SU-DHL-6 (cell line): ENCODE measurements at regions not wholly inside any gene's neighbourhood (a gene's known extent, or its start where the extent isn't known, plus 50 kb on each side); places are given as distances from the start of the nearest gene placed in this dataset.
"Not testable (repeated sequence)": the region's sequence is repeated elsewhere in the genome, so short reads cannot be mapped to it uniquely, and the experiment has no call there.

ENCODE experiments used
- H2AFZ ChIP-seq: fragments of 200-600 bp; sonication (generic); 2 replicates; pipeline ENCODE4 v1.6.1; 2014; ENCODE audit warnings: low read depth, mild to moderate bottlenecking, moderate library complexity, mixed read lengths, antibody characterized with exemption, low read length; ENCODE audit not compliant: severe bottlenecking
- H3F3A ChIP-seq: fragments of 200-600 bp; shearing (Covaris generic); 2 replicates; pipeline ENCODE4 v1.6.0; 2016; ENCODE audit warnings: antibody characterized with exemption, mild to moderate bottlenecking; ENCODE audit not compliant: insufficient read depth
- H3K27ac ChIP-seq: fragments of 200-600 bp; sonication (generic); 2 replicates; pipeline ENCODE4 v1.5.1; 2016; ENCODE audit warnings: low read depth, mild to moderate bottlenecking, low read length, moderate library complexity, mixed read lengths
- H3K27me3 ChIP-seq: fragments of 200-600 bp; sonication (generic), shearing (Covaris generic); 2 replicates; pipeline ENCODE4 v1.6.0; 2014; ENCODE audit warnings: mild to moderate bottlenecking, low read length
- H3K36me3 ChIP-seq: fragments of 200-600 bp; sonication (generic); 2 replicates; pipeline ENCODE4 v1.6.1; 2014; ENCODE audit warnings: mild to moderate bottlenecking, low read length, mixed read lengths
- H3K4me2 ChIP-seq: fragments of 300-600, 200-600 bp; shearing (Covaris generic), sonication (generic); 2 replicates; pipeline ENCODE4 v1.6.0; 2014; ENCODE audit warnings: low read length, low read depth, mild to moderate bottlenecking; ENCODE audit not compliant: poor library complexity, severe bottlenecking
- H3K4me3 ChIP-seq: fragments of 200-600 bp; sonication (generic); 2 replicates; pipeline ENCODE4 v1.5.1; 2014; ENCODE audit warnings: antibody characterized with exemption, low read length, mild to moderate bottlenecking, mixed read lengths; ENCODE audit not compliant: insufficient read depth, poor library complexity, severe bottlenecking
- H3K79me2 ChIP-seq: fragments of 200-600 bp; sonication (generic); 2 replicates; pipeline ENCODE4 v1.6.1; 2014; ENCODE audit warnings: mild to moderate bottlenecking, low read length, moderate library complexity; ENCODE audit not compliant: insufficient read depth
- H3K9ac ChIP-seq: fragments of 200-600 bp; sonication (generic); 2 replicates; pipeline ENCODE4 v1.7.0; 2014; ENCODE audit warnings: mild to moderate bottlenecking, low read length
- H3K9me2 ChIP-seq: fragments of 200-600 bp; sonication (generic); replicated peaks from 2 replicates; pipeline ENCODE4 v1.6.1; 2014; ENCODE audit warnings: low read length; ENCODE audit not compliant: insufficient read depth
- H3K9me3 ChIP-seq: fragments of 200-600 bp; sonication (generic); 2 replicates; pipeline ENCODE4 v1.6.1; 2014; ENCODE audit warnings: low read length, mixed read lengths; ENCODE audit not compliant: insufficient read depth
- H4K20me1 ChIP-seq: fragments of 200-600 bp; sonication (generic); 2 replicates; pipeline ENCODE4 v1.6.1; 2014; ENCODE audit warnings: low read depth, mild to moderate bottlenecking, antibody characterized with exemption, low read length, moderate library complexity, mixed read lengths
- EZH2phosphoT487 ChIP-seq: fragments of 200-600 bp; sonication (generic), shearing (Covaris generic); conservative IDR thresholded peaks from 2 replicates; pipeline ENCODE4 v1.6.1; 2018; ENCODE audit warnings: mild to moderate bottlenecking, antibody characterized with exemption, low read length, moderate library complexity, mixed read lengths
- TF ChIP-seq, protein P1 (sequence below): fragments of 200-600 bp; sonication (generic); IDR thresholded peaks from one replicate; pipeline ENCODE4 v1.5.1; 2017; ENCODE audit warnings: antibody characterized with exemption, mild to moderate bottlenecking, low read length, moderate library complexity; ENCODE audit not compliant: insufficient read depth, poor library complexity, severe bottlenecking

DNA sequence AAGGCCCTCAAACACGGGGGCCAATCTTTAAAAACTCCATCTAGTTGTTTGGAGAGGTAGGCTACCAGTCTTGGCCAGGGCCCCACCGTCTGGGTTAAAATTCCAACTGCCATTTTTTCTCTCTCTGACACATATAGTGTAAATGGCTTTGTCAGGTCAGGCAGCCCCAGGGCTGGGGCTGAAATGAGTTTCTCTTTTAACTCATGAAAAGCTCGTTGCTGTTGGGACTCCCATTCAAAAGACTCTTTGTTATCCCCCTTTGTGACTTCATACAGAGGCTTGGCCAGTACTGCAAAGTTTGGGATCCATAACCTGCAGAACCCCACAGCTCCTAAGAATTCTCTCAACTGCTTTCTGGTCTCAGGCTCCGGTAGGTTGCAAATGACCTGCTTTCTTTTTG is 99.4 kb upstream of the SLC1A4 start:
- Histone ChIP-seq H3K4me2 (no peak overlapping the region), H3K9me2 (no peaks in the 10 kb centered on the region)

DNA sequence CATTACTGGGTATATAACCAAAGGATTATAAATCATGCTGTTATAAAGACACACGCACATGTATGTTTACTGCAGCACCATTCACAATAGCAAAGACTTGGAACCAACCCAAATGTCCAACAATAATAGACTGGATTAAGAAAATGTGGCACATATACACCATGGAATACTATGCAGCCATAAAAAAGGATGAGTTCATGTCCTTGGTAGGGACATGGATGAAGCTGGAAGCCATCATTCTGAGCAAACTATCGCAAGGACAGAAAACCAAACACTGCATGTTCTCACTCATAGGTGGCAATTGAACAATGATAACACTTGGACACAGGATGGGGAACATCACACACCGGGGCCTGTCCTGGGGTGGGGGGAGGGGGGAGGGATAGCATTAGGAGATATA is 92.6 kb upstream of the SLC1A4 start:
- not testable (repeated sequence) for H3K27me3 ChIP-seq, H3K36me3 ChIP-seq, H3F3A ChIP-seq, H3K4me3 ChIP-seq, H3K9me3 ChIP-seq, H3K9ac ChIP-seq, H3K9me2 ChIP-seq, H3K79me2 ChIP-seq, H4K20me1 ChIP-seq, H3K4me2 ChIP-seq, H3K27ac ChIP-seq, H2AFZ ChIP-seq

More for the DNA sequence above, 99.4 kb upstream of the SLC1A4 start:
- H3K27me3 ChIP-seq = no peaks in the 10 kb centered on the region
- H3K27ac ChIP-seq = no peak overlapping the region
- no peaks in the 10 kb centered on the region for H4K20me1 ChIP-seq
- no peaks in the 10 kb centered on the region for H3F3A ChIP-seq
- H3K9me3 ChIP-seq = peaks cover 14% of the 10 kb centered on the region; the same call in 1 of the 2 replicates
- no peak overlapping the region for H2AFZ ChIP-seq
- H3K9ac ChIP-seq = no peak overlapping the region
- TF ChIP-seq, protein P1, sequence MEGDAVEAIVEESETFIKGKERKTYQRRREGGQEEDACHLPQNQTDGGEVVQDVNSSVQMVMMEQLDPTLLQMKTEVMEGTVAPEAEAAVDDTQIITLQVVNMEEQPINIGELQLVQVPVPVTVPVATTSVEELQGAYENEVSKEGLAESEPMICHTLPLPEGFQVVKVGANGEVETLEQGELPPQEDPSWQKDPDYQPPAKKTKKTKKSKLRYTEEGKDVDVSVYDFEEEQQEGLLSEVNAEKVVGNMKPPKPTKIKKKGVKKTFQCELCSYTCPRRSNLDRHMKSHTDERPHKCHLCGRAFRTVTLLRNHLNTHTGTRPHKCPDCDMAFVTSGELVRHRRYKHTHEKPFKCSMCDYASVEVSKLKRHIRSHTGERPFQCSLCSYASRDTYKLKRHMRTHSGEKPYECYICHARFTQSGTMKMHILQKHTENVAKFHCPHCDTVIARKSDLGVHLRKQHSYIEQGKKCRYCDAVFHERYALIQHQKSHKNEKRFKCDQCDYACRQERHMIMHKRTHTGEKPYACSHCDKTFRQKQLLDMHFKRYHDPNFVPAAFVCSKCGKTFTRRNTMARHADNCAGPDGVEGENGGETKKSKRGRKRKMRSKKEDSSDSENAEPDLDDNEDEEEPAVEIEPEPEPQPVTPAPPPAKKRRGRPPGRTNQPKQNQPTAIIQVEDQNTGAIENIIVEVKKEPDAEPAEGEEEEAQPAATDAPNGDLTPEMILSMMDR = no peak
- TF ChIP-seq EZH2phosphoT487 = no peak
- 0 out of 2 replicates have a peak, but pooled peaks cover 5% of the 10 kb centered on the region for H3K36me3 ChIP-seq
- no peaks in the 10 kb centered on the region for H3K79me2 ChIP-seq
- H3K4me3 ChIP-seq = no peak overlapping the region

GRCh38 chr2:64899081-64899865 is 89.9 kb upstream of the SLC1A4 start:
- Histone ChIP-seq H3K9me2 (no peaks in the 10 kb centered on the region), H3F3A (no peaks in the 10 kb centered on the region), H3K9me3 (no peaks in the 10 kb centered on the region), H3K9ac (no peak overlapping the region), H3K4me2 (no peak overlapping the region), H4K20me1 (no peaks in the 10 kb centered on the region), H2AFZ (no peak overlapping the region), H3K4me3 (no peak overlapping the region), H3K27me3 (no peaks in the 10 kb centered on the region), H3K36me3 (no peaks in the 10 kb centered on the region), H3K79me2 (no peaks in the 10 kb centered on the region), H3K27ac (no peak overlapping the region)
- TF ChIP-seq, protein P1 = no peak
- no peak for TF ChIP-seq EZH2phosphoT487

DNA sequence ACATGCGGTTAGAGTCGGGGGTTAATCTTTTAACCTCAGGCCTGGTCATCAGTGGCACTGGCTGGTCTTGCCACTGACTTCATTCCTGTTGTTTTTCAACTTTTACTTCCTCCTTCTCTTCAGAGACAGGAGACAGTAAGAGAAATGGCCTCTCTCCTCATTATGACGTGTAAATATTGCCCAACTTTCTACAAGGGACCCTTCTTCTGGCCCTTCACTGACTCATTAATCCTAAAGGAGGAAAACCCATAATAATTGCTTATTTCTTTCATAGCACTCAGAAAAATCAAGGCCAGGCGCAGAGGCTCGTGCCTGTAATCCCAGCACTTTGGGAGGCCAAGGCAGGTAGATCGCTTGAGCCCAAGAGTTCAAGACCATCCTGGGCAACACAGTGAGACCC is 89.3 kb upstream of the SLC1A4 start:
- H3K36me3 ChIP-seq, H3K4me3 ChIP-seq, H3K79me2 ChIP-seq, H2AFZ ChIP-seq, H3K9me3 ChIP-seq, H3K9ac ChIP-seq, H3F3A ChIP-seq, H4K20me1 ChIP-seq, H3K9me2 ChIP-seq, H3K27me3 ChIP-seq, H3K4me2 ChIP-seq, H3K27ac ChIP-seq: not testable (repeated sequence)
